Esophagus squamous epithelium (tissue), 4 donors: ENCODE measurements at regions not wholly inside any gene's neighbourhood (a gene's known extent, or its start where the extent isn't known, plus 50 kb on each side); places are given as distances from the start of the nearest gene placed in this dataset.

Source experiments
- CTCF ChIP-seq, 6 experiments: fragments of 450-650 bp in 4 of 6; fragments of 200-600 bp in 2 of 6; sonication (generic) in 2 of 6; IDR thresholded peaks; one replicate each; pipeline ENCODE4 v1.5.1; 2016 to 2019; ENCODE audit warnings: antibody characterized with exemption in 6 of 6, mild to moderate bottlenecking in 4 of 6, moderate library complexity in 4 of 6
- POLR2A ChIP-seq, 4 donors: fragments of 450-650 bp; IDR thresholded peaks; one replicate each; pipeline ENCODE4 v1.6.1; 2017; ENCODE audit warnings: antibody characterized with exemption in 4 of 4, mild to moderate bottlenecking in 4 of 4, moderate library complexity in 3 of 4

- no peak for TF ChIP-seq POLR2A (IDR thresholded peaks at IDR 0.05)
- TF ChIP-seq CTCF (IDR thresholded peaks at IDR 0.05), result no peak
Measured at GRCh38 chr4:17164666-17165065, 266.2 kb upstream of the LDB2 start.
